SK-N-SH treated with all-trans-retinoic acid at 6 μM for 48 hours (cell line): ENCODE measurements at regions not wholly inside any gene's neighbourhood (a gene's known extent, or its start where the extent isn't known, plus 50 kb on each side); places are given as distances from the start of the nearest gene placed in this dataset.

Experiments
- ATAC-seq: fragments of 200-7000 bp; cut with Tn5 transposase; 3 replicates; pipeline ENCODE4 v1.9.1; 2020; ENCODE audit warnings: mild to moderate bottlenecking, moderate library complexity
- BACH2 ChIP-seq: fragments of 250-450 bp; sonication (Bioruptor Pico); IDR thresholded peaks from 2 replicates; pipeline ENCODE4 v1.9.0; 2021; ENCODE audit warnings: mild to moderate bottlenecking, borderline replicate concordance
- CREB5 ChIP-seq: fragments of 250-450 bp; sonication (Bioruptor Pico); IDR thresholded peaks from 2 replicates; pipeline ENCODE4 v1.5.1; 2020; ENCODE audit warnings: low read depth, mild to moderate bottlenecking, moderate library complexity
- CSDC2 ChIP-seq: fragments of 250-450 bp; sonication (Bioruptor Pico); IDR thresholded peaks from 2 replicates; pipeline ENCODE4 v1.5.0; 2020; ENCODE audit warnings: mild to moderate bottlenecking, moderate library complexity
- CSRNP3 ChIP-seq: fragments of 250-450 bp; sonication (Bioruptor Pico); IDR thresholded peaks from 2 replicates; pipeline ENCODE4 v1.5.1; 2021; ENCODE audit warnings: mild to moderate bottlenecking, moderate library complexity
- ESRRG ChIP-seq: fragments of 250-450 bp; sonication (Bioruptor Pico); IDR thresholded peaks from 2 replicates; pipeline ENCODE4 v1.6.1; 2021; ENCODE audit warnings: mild to moderate bottlenecking
- GLIS3 ChIP-seq: fragments of 250-450 bp; sonication (Bioruptor Pico); IDR thresholded peaks from 2 replicates; pipeline ENCODE4 v1.5.0; 2020; ENCODE audit warnings: mild to moderate bottlenecking, moderate library complexity
- ISL1 ChIP-seq: fragments of 250-450 bp; sonication (Bioruptor Pico); IDR thresholded peaks from 2 replicates; pipeline ENCODE4 v2.1.2; 2022; ENCODE audit warnings: mild to moderate bottlenecking, moderate library complexity
- OSR1 ChIP-seq: fragments of 250-450 bp; sonication (Bioruptor Pico); IDR thresholded peaks from 2 replicates; pipeline ENCODE4 v1.8.0; 2022; ENCODE audit warnings: moderate library complexity, mild to moderate bottlenecking, inconsistent platforms
- POU6F1 ChIP-seq: fragments of 250-450 bp; sonication (Bioruptor Pico); IDR thresholded peaks from 2 replicates; pipeline ENCODE4 v1.8.0; 2021; ENCODE audit warnings: low read depth, mild to moderate bottlenecking, moderate library complexity, borderline replicate concordance
- PPARA ChIP-seq: fragments of 250-450 bp; sonication (Bioruptor Pico); IDR thresholded peaks from 2 replicates; pipeline ENCODE4 v1.5.0; 2020; ENCODE audit warnings: mild to moderate bottlenecking, borderline replicate concordance
- RARB ChIP-seq: fragments of 250-450 bp; sonication (Bioruptor Pico); IDR thresholded peaks from 2 replicates; pipeline ENCODE4 v1.8.0; 2021; ENCODE audit warnings: mild to moderate bottlenecking, moderate library complexity
- SNAI2 ChIP-seq: fragments of 250-450 bp; sonication (Bioruptor Pico); IDR thresholded peaks from 2 replicates; pipeline ENCODE4 v1.5.0; 2020; ENCODE audit warnings: mild to moderate bottlenecking, moderate library complexity
- TCF4 ChIP-seq: fragments of 250-450 bp; sonication (Bioruptor Pico); IDR thresholded peaks from 2 replicates; pipeline ENCODE4 v1.8.0; 2021; ENCODE audit warnings: mild to moderate bottlenecking, moderate library complexity, borderline replicate concordance
- TOX ChIP-seq: fragments of 250-450 bp; sonication (Bioruptor Pico); IDR thresholded peaks from 2 replicates; pipeline ENCODE4 v1.8.0; 2021; ENCODE audit warnings: mild to moderate bottlenecking, moderate library complexity, borderline replicate concordance
- TSHZ2 ChIP-seq: fragments of 250-450 bp; sonication (Bioruptor Pico); IDR thresholded peaks from 2 replicates; pipeline ENCODE4 v1.5.0; 2020; ENCODE audit warnings: mild to moderate bottlenecking, moderate library complexity
- ZC3H10 ChIP-seq: fragments of 250-450 bp; sonication (Bioruptor Pico); IDR thresholded peaks from 2 replicates; pipeline ENCODE4 v1.5.1; 2021; ENCODE audit warnings: mild to moderate bottlenecking, moderate library complexity
- ZFP3 ChIP-seq: fragments of 250-450 bp; sonication (Bioruptor Pico); IDR thresholded peaks from 2 replicates; pipeline ENCODE4 v1.5.0; 2020; ENCODE audit warnings: mild to moderate bottlenecking, moderate library complexity
- ZNF70 ChIP-seq: fragments of 450-650 bp; formaldehyde crosslinking; IDR thresholded peaks from 2 replicates; pipeline ENCODE4 v1.5.0; 2020; ENCODE audit warnings: mild to moderate bottlenecking, moderate library complexity
- ZNF8 ChIP-seq: fragments of 450-650 bp; formaldehyde crosslinking; IDR thresholded peaks from 2 replicates; pipeline ENCODE4 v1.5.0; 2020; ENCODE audit warnings: mild to moderate bottlenecking, moderate library complexity

- no peak for TF ChIP-seq RARB (CRISPR knock-in tag)
- TF ChIP-seq ZFP3 (CRISPR knock-in tag), result no peak
- no peak for TF ChIP-seq ZNF70 (CRISPR knock-in tag)
- no peak for TF ChIP-seq ZC3H10
- ATAC-seq, result peak; percentile 48
Measured at GRCh38 chr11:130629039-130629438, 180.6 kb downstream of the ADAMTS15 start.

- TF ChIP-seq OSR1 (CRISPR knock-in tag) (no peak), RARB (CRISPR knock-in tag) (no peak), TOX (CRISPR knock-in tag) (no peak), POU6F1 (CRISPR knock-in tag) (no peak), SNAI2 (CRISPR knock-in tag) (no peak), ZNF8 (CRISPR knock-in tag) (no peak), ESRRG (CRISPR knock-in tag) (no peak), TCF4 (CRISPR knock-in tag) (no peak), ISL1 (CRISPR knock-in tag) (no peak), CSRNP3 (CRISPR knock-in tag) (no peak)
- peak; percentile 77 for ATAC-seq
Measured at GRCh38 chr11:130631119-130631518, 182.7 kb downstream of the ADAMTS15 start.

GRCh38 chr11:130633466-130633865 is 185.0 kb downstream of the ADAMTS15 start:
- TF ChIP-seq ZNF8 (CRISPR knock-in tag) (no peak), CSRNP3 (CRISPR knock-in tag) (no peak), POU6F1 (CRISPR knock-in tag) (no peak), BACH2 (CRISPR knock-in tag) (no peak), PPARA (no peak), ISL1 (CRISPR knock-in tag) (no peak), GLIS3 (CRISPR knock-in tag) (no peak), TSHZ2 (no peak), ESRRG (CRISPR knock-in tag) (no peak), CREB5 (CRISPR knock-in tag) (no peak), TOX (CRISPR knock-in tag) (no peak), CSDC2 (CRISPR knock-in tag) (no peak)
- no peak for ATAC-seq
